Neural cell (in vitro differentiated cells): ENCODE measurements at regions not wholly inside any gene's neighbourhood (a gene's known extent, or its start where the extent isn't known, plus 50 kb on each side); places are given as distances from the start of the nearest gene placed in this dataset.

Experiments
- EZH2 ChIP-seq: fragments of 200-600, 300-800 bp; shearing (Covaris generic), sonication (generic); IDR thresholded peaks from 2 replicates; pipeline ENCODE4 v1.6.1; 2014; ENCODE audit warnings: antibody characterized with exemption, low read length, borderline replicate concordance, mild to moderate bottlenecking; ENCODE audit not compliant: insufficient read depth, poor library complexity, severe bottlenecking
- MXI1 ChIP-seq: fragments of 450-650 bp; conservative IDR thresholded peaks from 2 replicates; pipeline ENCODE4 v1.6.1; 2014; ENCODE audit warnings: antibody characterized with exemption, mild to moderate bottlenecking; ENCODE audit not compliant: poor library complexity, severe bottlenecking
- POLR2AphosphoS5 ChIP-seq: IDR thresholded peaks from 2 replicates; pipeline ENCODE4 v1.6.1; 2012
- RAD21 ChIP-seq: fragments of 450-650 bp; conservative IDR thresholded peaks from 2 replicates; pipeline ENCODE4 v1.6.1; 2014; ENCODE audit warnings: antibody characterized with exemption, mild to moderate bottlenecking, moderate library complexity
- TF ChIP-seq, protein P1 (sequence below): fragments of 450-650 bp; IDR thresholded peaks from 2 replicates; pipeline ENCODE4 v1.5.1; 2014; ENCODE audit warnings: antibody characterized with exemption, mild to moderate bottlenecking, moderate library complexity; ENCODE audit not compliant: poor library complexity, severe bottlenecking
- TF ChIP-seq, protein P2 (sequence below): IDR thresholded peaks from 2 replicates; pipeline ENCODE4 v1.6.1; 2012; ENCODE audit warnings: borderline replicate concordance

DNA sequence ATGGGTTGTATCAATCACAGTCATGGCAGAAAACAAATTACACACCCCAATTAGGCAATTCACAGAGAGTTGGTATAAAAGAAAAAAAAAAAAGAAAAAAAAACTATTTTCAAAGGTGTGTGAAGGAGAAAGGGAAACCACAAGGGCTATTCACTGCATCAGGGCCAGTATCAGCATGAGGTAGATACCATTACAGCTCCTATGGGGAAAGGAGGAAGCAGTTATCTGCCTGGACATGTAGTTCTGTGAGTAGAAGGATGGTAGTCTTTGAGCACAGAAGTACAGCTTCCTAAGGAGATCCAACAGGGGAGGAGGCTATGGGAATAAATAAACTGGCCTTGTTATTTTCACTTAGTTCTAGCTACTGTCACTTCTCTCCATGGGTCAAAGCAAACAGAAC lies 746.1 kb downstream of the LUZP2 start:
- TF ChIP-seq POLR2AphosphoS5 (no peak), MXI1 (no peak), EZH2 (no peak), RAD21 (no peak)
- TF ChIP-seq, protein P1, sequence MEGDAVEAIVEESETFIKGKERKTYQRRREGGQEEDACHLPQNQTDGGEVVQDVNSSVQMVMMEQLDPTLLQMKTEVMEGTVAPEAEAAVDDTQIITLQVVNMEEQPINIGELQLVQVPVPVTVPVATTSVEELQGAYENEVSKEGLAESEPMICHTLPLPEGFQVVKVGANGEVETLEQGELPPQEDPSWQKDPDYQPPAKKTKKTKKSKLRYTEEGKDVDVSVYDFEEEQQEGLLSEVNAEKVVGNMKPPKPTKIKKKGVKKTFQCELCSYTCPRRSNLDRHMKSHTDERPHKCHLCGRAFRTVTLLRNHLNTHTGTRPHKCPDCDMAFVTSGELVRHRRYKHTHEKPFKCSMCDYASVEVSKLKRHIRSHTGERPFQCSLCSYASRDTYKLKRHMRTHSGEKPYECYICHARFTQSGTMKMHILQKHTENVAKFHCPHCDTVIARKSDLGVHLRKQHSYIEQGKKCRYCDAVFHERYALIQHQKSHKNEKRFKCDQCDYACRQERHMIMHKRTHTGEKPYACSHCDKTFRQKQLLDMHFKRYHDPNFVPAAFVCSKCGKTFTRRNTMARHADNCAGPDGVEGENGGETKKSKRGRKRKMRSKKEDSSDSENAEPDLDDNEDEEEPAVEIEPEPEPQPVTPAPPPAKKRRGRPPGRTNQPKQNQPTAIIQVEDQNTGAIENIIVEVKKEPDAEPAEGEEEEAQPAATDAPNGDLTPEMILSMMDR: no peak
- TF ChIP-seq, protein P2, sequence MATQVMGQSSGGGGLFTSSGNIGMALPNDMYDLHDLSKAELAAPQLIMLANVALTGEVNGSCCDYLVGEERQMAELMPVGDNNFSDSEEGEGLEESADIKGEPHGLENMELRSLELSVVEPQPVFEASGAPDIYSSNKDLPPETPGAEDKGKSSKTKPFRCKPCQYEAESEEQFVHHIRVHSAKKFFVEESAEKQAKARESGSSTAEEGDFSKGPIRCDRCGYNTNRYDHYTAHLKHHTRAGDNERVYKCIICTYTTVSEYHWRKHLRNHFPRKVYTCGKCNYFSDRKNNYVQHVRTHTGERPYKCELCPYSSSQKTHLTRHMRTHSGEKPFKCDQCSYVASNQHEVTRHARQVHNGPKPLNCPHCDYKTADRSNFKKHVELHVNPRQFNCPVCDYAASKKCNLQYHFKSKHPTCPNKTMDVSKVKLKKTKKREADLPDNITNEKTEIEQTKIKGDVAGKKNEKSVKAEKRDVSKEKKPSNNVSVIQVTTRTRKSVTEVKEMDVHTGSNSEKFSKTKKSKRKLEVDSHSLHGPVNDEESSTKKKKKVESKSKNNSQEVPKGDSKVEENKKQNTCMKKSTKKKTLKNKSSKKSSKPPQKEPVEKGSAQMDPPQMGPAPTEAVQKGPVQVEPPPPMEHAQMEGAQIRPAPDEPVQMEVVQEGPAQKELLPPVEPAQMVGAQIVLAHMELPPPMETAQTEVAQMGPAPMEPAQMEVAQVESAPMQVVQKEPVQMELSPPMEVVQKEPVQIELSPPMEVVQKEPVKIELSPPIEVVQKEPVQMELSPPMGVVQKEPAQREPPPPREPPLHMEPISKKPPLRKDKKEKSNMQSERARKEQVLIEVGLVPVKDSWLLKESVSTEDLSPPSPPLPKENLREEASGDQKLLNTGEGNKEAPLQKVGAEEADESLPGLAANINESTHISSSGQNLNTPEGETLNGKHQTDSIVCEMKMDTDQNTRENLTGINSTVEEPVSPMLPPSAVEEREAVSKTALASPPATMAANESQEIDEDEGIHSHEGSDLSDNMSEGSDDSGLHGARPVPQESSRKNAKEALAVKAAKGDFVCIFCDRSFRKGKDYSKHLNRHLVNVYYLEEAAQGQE: no peak
